ENCODE measurements at regions not wholly inside any gene's neighbourhood (a gene's known extent, or its start where the extent isn't known, plus 50 kb on each side); places are given as distances from the start of the nearest gene placed in this dataset.

DNA sequence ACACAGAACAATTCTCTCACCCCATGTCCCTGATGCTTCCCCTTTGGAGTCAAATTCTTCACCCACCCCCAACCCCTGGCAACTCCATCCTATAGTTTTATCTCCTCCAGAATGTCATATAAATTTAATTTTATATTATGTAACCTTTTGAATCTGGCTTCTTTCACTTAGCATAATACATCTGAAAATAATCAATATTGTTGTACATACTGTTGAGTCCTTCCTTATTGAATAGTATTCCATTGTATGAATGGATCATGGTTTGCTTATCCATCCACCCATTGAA lies 98.9 kb upstream of the TSC22D2 start:
- H4K5ac ChIP-seq (ENCODE audit: insufficient read length, low read depth, low read length), result no peak overlapping the region
- FAIRE-seq, result no peak

More for the DNA sequence above, 98.9 kb upstream of the TSC22D2 start:
- Histone ChIP-seq H2BK5ac (ENCODE audit: low read depth, low read length) (no peak overlapping the region), H3K79me1 (ENCODE audit: low read depth, low read length) (no peaks in the 10 kb centered on the region), H2BK20ac (ENCODE audit: low read length) (no peak overlapping the region), H3K14ac (ENCODE audit: insufficient read length) (no peak overlapping the region), H2BK12ac (ENCODE audit: low read depth, low read length) (no peak overlapping the region), H3K18ac (ENCODE audit: extremely low read depth, low read length) (no peak overlapping the region), H3K56ac (replicated peaks; ENCODE audit: insufficient read length, low read depth, low read length) (no peak overlapping the region), H4K20me1 (replicated peaks in 1 of 2; ENCODE audit: control insufficient read depth in 1 of 2, insufficient read depth in 2 of 2, low read length in 2 of 2) (no peaks in the 10 kb centered on the region), H3K23ac (ENCODE audit: insufficient read length) (no peak overlapping the region), H3K27ac (ENCODE audit: low read depth, low read length) (no peak overlapping the region), H3K4me3 (ENCODE audit: extremely low read depth in 1 of 4, insufficient read depth in 2 of 4, low read depth in 3 of 4, low read length in 4 of 4) (no peak overlapping the region), H3K9ac (replicated peaks in 1 of 4; ENCODE audit: extremely low read depth in 1 of 4, low read depth in 3 of 4, low read length in 3 of 4) (no peak overlapping the region), H3K23me2 (ENCODE audit: low read depth, low read length) (peaks cover 2% of the 10 kb centered on the region), H3K27me3 (replicated peaks in 1 of 4; ENCODE audit: control insufficient read depth in 3 of 4, extremely low read depth in 1 of 4, insufficient read depth in 3 of 4, low read length in 3 of 4) (no peaks in the 10 kb centered on the region), H3K4me2 (ENCODE audit: insufficient read depth in 1 of 2, low read depth in 2 of 2, low read length in 2 of 2) (no peak overlapping the region), H2AK5ac (ENCODE audit: low read depth, low read length) (no peak overlapping the region), H4K8ac (ENCODE audit: extremely low read depth, insufficient read depth, low read length) (no peak overlapping the region), H2BK15ac (ENCODE audit: low read length) (no peak overlapping the region), H3K4me1 (replicated peaks in 1 of 4; ENCODE audit: control insufficient read depth in 3 of 4, insufficient read depth in 4 of 4, low read length in 3 of 4) (no peaks in the 10 kb centered on the region), H4K91ac (replicated peaks; ENCODE audit: insufficient read length, low read length) (no peak overlapping the region), H3K4ac (replicated peaks; ENCODE audit: insufficient read length, low read depth, low read length) (no peak overlapping the region), H3K79me2 (ENCODE audit: control insufficient read depth in 1 of 2, insufficient read depth in 2 of 2, low read length in 2 of 2) (no peaks in the 10 kb centered on the region), H3K9me3 (ENCODE audit: insufficient read depth in 2 of 2, low read depth in 1 of 2, low read length in 1 of 2) (no peaks in the 10 kb centered on the region), H2BK120ac (replicated peaks; ENCODE audit: low read depth, low read length) (no peak overlapping the region), H2AFZ (ENCODE audit: low read length) (no peak overlapping the region), H3K36me3 (ENCODE audit: control insufficient read depth in 2 of 4, insufficient read depth in 4 of 4, low read length in 3 of 4) (no peaks in the 10 kb centered on the region)
- TF ChIP-seq NANOG (IDR thresholded peaks at IDR 0.05; ENCODE audit: insufficient read depth, low read depth, low read length, poor library complexity, severe bottlenecking), result no peak
- no peak for TF ChIP-seq SIRT6 (IDR thresholded peaks at IDR 0.05; ENCODE audit: low read length)
- TF ChIP-seq CEBPB (IDR thresholded peaks at IDR 0.05; ENCODE audit: low read depth, low read length), result no peak
- TF ChIP-seq SP2 (IDR thresholded peaks at IDR 0.05; ENCODE audit: low read length), result no peak
- TF ChIP-seq JUN (IDR thresholded peaks at IDR 0.05; ENCODE audit: low read depth, low read length), result no peak
- no peak for TF ChIP-seq SAP30 (IDR thresholded peaks at IDR 0.05; ENCODE audit: insufficient read depth, insufficient replicate concordance, low read length)
- no peak for TF ChIP-seq SIX5 (IDR thresholded peaks at IDR 0.05; ENCODE audit: low read depth, low read length)
- no peak for TF ChIP-seq HDAC2 (IDR thresholded peaks at IDR 0.05; ENCODE audit: borderline replicate concordance in 1 of 2, low read depth in 2 of 2, low read length in 2 of 2)
- DNase-seq (ENCODE audit: low read depth in 1 of 2, low spot score in 2 of 2), result no peak
- ChIA-PET POLR2A (ENCODE audit: partially characterized antibody) (no interaction called here), CTCF (ENCODE audit: partially characterized antibody) (interaction anchor here (0.8 kb wide), 1 partner anchor 12 kb away, joined by 3 read pairs; no protein-coding TSS in a partner anchor)
